Choroid plexus epithelial cell (primary cell): ENCODE measurements at regions not wholly inside any gene's neighbourhood (a gene's known extent, or its start where the extent isn't known, plus 50 kb on each side); places are given as distances from the start of the nearest gene placed in this dataset.

Experiments used
- DNase-seq: peaks from one replicate; pipeline ENCODE4 v3.0.0-alpha.2; 2010; ENCODE audit warnings: low read depth
- H3K4me3 ChIP-seq: 2 replicates; pipeline ENCODE4 v1.5.1; 2011; ENCODE audit warnings: low read depth, mild to moderate bottlenecking, control low read depth, low read length, moderate library complexity
- TF ChIP-seq, protein P1 (sequence below): conservative IDR thresholded peaks from 2 replicates; pipeline ENCODE4 v1.5.1; 2011; ENCODE audit warnings: low read depth, mild to moderate bottlenecking, control low read depth, inconsistent platforms, low read length, moderate library complexity

DNA sequence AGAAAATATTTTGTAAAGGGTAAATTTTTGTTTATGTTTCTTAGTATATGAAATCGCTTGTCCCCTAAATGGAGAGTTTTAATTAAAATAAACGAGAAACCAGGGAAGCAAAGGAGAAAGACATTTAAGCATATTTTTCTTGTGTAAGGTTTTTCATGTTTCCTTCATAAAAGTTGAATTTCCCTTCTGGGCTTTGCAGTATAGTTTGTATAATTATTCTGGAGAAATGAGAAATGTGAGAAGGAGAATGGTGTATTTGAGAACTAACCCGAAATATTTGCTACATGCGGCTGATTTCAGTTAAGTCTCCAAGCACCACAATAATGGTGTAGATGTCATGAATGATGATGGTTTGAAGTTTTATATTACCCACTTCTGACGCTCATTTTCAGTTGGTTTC, 307.7 kb upstream of the SEL1L start:
- TF ChIP-seq, protein P1, sequence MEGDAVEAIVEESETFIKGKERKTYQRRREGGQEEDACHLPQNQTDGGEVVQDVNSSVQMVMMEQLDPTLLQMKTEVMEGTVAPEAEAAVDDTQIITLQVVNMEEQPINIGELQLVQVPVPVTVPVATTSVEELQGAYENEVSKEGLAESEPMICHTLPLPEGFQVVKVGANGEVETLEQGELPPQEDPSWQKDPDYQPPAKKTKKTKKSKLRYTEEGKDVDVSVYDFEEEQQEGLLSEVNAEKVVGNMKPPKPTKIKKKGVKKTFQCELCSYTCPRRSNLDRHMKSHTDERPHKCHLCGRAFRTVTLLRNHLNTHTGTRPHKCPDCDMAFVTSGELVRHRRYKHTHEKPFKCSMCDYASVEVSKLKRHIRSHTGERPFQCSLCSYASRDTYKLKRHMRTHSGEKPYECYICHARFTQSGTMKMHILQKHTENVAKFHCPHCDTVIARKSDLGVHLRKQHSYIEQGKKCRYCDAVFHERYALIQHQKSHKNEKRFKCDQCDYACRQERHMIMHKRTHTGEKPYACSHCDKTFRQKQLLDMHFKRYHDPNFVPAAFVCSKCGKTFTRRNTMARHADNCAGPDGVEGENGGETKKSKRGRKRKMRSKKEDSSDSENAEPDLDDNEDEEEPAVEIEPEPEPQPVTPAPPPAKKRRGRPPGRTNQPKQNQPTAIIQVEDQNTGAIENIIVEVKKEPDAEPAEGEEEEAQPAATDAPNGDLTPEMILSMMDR, result no peak
- DNase-seq, result no peak
- H3K4me3 ChIP-seq, result no peak overlapping the region

DNA sequence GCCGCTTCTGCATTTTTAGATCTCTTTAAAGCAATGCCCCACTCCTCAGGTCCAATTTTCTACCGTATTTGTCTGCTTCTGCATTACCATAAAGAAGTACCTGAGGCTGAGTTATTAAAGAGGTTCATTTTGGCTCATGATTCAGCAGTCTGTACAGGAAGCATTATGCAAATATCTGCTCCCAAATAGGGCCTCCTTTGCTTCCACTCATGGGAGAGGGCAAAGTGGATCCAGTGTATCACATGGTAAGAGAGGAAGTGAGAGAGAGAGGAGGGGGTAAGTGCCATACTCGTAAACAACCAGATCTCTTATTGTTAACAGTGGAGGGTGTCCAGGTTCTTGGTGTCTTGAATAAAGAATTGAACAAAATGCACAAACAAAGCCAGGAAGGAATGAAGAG, 316.1 kb upstream of the SEL1L start:
- TF ChIP-seq, protein P1, result no peak
- DNase-seq, result no peak
- no peak overlapping the region for H3K4me3 ChIP-seq

DNA sequence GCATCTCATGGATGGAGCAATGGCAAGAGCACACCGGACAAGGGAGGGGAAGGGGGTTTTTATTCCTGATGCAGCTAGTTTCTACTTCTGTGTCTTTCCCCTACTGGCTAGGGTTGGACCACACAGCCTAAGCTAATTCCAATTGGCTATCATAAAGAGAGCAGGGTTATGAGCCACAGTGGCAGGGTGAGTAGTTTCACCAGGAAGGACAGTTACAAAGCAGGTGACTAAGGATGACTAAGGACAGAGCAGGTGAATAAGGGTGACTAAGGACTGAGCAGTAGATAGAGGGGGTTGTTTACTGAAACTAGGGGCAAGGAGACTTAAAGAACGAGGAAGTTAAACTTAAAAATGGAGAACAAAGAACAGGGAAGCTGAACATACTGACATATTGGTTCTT, 321.4 kb upstream of the SEL1L start:
- DNase-seq, result no peak
- no peak overlapping the region for H3K4me3 ChIP-seq
- TF ChIP-seq, protein P1, result no peak

DNA sequence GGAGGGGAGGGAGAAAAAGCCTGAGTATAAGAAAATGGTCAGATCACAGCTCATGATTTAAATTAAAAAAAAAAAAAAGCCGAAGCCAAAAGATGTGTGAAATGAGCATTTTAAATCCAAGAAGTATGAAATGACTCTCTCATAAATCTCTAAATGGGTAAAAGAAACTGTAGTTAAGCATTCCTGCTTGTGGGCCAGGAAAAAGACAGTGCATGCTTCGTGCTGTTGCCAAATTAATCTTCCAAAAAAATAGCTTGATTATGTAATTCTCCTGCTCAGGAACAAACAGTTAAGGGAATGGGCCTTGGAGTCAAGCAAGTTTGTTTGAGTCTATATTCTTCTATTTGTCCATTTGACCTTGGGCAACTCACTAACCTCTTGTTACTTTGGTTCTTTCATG, 325.4 kb upstream of the SEL1L start:
- TF ChIP-seq, protein P1, result no peak
- DNase-seq, result no peak
- H3K4me3 ChIP-seq, result no peak overlapping the region

DNA sequence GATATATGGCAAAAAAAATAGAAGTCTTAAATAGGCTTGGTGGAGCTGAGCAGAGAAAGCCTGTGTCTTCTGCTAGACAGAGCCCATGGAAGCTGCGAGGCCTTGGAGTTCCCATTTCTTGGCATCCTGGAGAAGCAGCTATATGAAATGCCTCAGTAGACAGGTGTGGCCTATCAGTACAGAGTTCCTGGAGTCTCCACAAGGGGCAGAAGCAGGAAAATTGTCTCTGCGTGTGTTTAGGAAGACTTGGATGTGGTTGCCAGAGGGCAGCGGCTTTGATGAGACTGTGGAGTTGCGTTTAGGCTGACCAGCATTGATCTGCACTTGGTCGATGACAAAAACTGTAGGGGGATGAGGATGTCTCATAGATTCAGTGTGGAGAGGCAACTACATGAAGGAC, 334.5 kb upstream of the SEL1L start:
- DNase-seq, result no peak
- H3K4me3 ChIP-seq, result no peak overlapping the region

DNA sequence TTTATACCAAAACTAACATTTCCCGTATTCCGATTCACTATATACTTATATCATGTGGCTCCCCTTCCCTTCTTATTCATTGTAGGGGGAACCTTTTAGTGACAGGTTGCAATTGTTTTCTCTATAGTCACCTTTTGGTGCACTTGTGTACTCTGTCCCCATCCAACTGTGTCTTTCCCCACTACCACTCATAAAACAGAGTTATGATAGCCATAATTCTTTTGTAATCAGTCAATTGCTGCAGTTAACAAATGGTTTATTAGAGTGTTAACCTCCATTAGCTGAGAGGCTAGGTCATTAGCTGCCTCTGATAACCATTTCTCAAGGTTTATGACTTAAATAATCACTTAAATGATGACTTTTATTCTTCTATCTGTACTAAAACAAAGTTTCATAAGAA, 338.1 kb upstream of the SEL1L start:
- TF ChIP-seq, protein P1, result no peak
- no peak for DNase-seq
- no peak overlapping the region for H3K4me3 ChIP-seq

More for the DNA sequence above, 334.5 kb upstream of the SEL1L start:
- TF ChIP-seq, protein P1, result no peak

DNA sequence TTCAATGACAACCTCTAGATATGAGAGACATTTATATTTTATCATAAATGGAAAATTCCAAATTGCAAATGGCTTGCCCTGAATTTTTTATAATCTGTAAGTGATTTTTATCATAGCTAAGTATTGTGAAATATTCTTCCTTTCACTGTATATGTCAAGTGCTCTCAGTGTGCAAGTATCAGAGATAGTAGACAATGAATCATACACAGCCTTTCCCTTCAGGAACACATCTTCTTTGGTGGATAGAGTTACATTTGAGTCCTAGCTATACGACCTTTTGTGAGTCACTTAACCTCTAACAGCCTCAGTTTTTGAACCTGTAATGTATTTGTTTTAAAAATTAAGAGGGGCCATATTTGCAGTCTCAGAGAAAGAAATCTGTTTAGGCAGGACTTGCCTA, 350.7 kb upstream of the SEL1L start:
- no peak overlapping the region for H3K4me3 ChIP-seq
- TF ChIP-seq, protein P1, result no peak
- DNase-seq, result no peak
